Colonic mucosa (tissue), 4 donors: ENCODE measurements at regions not wholly inside any gene's neighbourhood (a gene's known extent, or its start where the extent isn't known, plus 50 kb on each side); places are given as distances from the start of the nearest gene placed in this dataset.
"Not testable (repeated sequence)": the region's sequence is repeated elsewhere in the genome, so short reads cannot be mapped to it uniquely, and the experiment has no call there.

Source experiments
- DNase-seq: peaks from one replicate; pipeline ENCODE4 v3.0.0-alpha.2; 2020
- H3K27ac ChIP-seq: fragments of 200-600 bp; one replicate; pipeline ENCODE4 v1.8.0; 2021
- H3K27me3 ChIP-seq: fragments of 200-600 bp; one replicate; pipeline ENCODE4 v1.8.0; 2021
- H3K36me3 ChIP-seq: fragments of 200-600 bp; one replicate; pipeline ENCODE4 v1.8.0; 2021
- H3K4me1 ChIP-seq: fragments of 200-600 bp; one replicate; pipeline ENCODE4 v1.8.0; 2021; ENCODE audit warnings: mild to moderate bottlenecking
- H3K4me3 ChIP-seq: fragments of 200-600 bp; one replicate; pipeline ENCODE4 v1.8.0; 2021
- H3K9ac ChIP-seq, 2 donors: one replicate each; pipeline ENCODE4 v1.7.0; 2013; ENCODE audit warnings: control low read depth in 2 of 2, low read depth in 2 of 2, low read length in 2 of 2
- H3K9me3 ChIP-seq: fragments of 200-600 bp; one replicate; pipeline ENCODE4 v1.8.0; 2021
- intact Hi-C: fragments of 100-400 bp; cut with DNase I; formaldehyde crosslinking; loops from one replicate; pipeline ENCODE4 v1.14.1; 2022
- TF ChIP-seq, protein P1 (sequence below): fragments of 200-600 bp; IDR thresholded peaks from one replicate; pipeline ENCODE4 v1.8.0; 2022; ENCODE audit warnings: antibody characterized with exemption, mild to moderate bottlenecking
- donor health status: healthy.
- donor health status: DM: no; HTN: no; CAD: no.
- donor health status: DM: no; HTN: no; CAD: no.

DNA sequence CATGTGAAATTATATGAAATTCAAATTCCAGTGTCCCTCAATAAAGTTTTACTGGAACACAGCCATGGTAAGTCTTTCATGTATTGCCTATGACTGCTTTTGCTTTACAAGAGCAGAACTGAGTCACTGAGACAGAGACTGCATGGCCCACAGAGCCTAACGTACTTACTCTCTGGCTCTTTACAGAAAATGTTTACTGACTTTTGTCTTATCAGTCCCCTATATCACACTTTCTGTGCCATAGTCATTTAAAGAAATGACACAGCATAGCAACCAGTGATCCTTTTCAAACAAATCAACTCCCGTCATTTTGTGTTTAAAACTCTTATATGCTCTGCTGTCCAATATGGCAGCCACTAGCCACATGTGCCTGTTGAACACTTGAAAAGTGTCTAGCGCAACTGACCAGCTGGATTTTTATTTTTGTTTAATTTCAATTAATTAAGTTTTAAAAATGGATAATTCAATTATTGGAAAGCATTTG is 129.7 kb upstream of the CDIN1 start:
- Histone ChIP-seq H3K27me3 (no peaks in the 10 kb centered on the region), H3K9me3 (no peaks in the 10 kb centered on the region), H3K36me3 (no peaks in the 10 kb centered on the region), H3K4me3 (no peak overlapping the region), H3K4me1 (no peaks in the 10 kb centered on the region), H3K27ac (no peak overlapping the region), H3K9ac (no peak overlapping the region)
- no peak for DNase-seq
- intact Hi-C loops, result no loop called here
- TF ChIP-seq, protein P1, sequence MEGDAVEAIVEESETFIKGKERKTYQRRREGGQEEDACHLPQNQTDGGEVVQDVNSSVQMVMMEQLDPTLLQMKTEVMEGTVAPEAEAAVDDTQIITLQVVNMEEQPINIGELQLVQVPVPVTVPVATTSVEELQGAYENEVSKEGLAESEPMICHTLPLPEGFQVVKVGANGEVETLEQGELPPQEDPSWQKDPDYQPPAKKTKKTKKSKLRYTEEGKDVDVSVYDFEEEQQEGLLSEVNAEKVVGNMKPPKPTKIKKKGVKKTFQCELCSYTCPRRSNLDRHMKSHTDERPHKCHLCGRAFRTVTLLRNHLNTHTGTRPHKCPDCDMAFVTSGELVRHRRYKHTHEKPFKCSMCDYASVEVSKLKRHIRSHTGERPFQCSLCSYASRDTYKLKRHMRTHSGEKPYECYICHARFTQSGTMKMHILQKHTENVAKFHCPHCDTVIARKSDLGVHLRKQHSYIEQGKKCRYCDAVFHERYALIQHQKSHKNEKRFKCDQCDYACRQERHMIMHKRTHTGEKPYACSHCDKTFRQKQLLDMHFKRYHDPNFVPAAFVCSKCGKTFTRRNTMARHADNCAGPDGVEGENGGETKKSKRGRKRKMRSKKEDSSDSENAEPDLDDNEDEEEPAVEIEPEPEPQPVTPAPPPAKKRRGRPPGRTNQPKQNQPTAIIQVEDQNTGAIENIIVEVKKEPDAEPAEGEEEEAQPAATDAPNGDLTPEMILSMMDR, result no peak

DNA sequence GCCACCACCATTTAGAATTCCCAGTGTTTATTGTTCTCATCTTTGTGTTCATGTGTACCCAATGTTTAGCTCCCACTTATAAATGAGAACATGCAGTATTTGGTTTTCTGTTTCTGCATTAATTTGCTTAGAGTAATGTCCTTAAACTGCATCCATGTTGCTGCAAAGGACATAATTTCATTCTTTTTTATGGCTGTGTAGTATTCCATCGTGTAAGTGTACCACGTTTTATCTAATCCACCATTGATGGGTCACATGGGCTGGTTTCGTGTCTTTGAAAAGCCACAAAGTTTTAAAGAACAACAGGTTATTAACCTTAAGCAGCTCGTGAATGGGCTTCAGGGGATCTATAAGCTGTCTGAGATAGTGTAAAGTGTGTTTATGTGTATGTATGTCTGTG is 125.2 kb upstream of the CDIN1 start:
- H3K9ac ChIP-seq, intact Hi-C loops, H3K4me1 ChIP-seq, DNase-seq, H3K36me3 ChIP-seq, H3K4me3 ChIP-seq, H3K9me3 ChIP-seq, H3K27me3 ChIP-seq, H3K27ac ChIP-seq: not testable (repeated sequence)

DNA sequence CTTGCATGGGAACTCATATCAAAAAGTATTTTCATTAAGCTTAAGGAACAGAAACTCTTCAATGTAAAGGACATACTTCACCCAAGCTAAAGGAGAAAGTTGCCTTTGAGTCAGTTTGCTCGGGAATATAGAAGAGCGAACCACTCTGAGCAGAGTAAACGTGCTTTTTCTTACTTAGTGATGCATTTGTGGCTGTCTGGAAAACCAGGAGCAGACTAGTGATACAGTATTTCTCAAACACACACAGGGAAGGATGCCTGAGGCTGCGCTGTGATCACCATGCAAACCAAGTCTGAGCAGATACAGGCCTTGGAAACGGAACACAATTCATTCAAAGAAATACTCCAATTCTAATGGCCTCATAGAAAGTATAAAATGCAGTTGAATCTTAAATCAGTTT is 121.0 kb upstream of the CDIN1 start:
- DNase-seq, result no peak
- Histone ChIP-seq H3K4me3 (no peak overlapping the region), H3K36me3 (no peaks in the 10 kb centered on the region), H3K27ac (no peak overlapping the region), H3K9me3 (no peaks in the 10 kb centered on the region), H3K9ac (no peak overlapping the region), H3K4me1 (no peaks in the 10 kb centered on the region), H3K27me3 (no peaks in the 10 kb centered on the region)
- TF ChIP-seq, protein P1, result no peak
- intact Hi-C loops, result no loop called here

DNA sequence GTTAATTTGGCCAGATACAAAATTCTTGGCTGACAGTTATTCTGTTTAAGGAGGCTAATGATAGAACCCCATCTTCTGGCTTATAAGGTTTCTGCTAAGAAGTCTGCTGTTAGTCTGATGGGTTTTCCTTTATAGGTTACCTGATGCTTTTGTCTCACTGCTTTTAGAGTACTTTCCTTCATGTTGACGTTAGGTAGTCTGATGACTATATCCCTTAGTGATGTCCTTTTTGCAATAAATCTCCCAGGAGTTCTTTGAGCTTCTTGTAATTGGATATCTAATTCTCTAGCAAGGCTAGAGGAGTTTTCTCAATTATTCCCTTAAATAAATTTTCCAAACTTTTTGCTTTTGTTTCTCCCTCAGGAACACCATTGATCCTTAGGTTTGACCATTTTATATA is 114.1 kb upstream of the CDIN1 start:
- H3K27me3 ChIP-seq, result no peaks in the 10 kb centered on the region
- TF ChIP-seq, protein P1, result no peak
- intact Hi-C loops, result no loop called here
- no peak overlapping the region for H3K27ac ChIP-seq
- no peak overlapping the region for H3K9ac ChIP-seq
- no peaks in the 10 kb centered on the region for H3K9me3 ChIP-seq
- H3K4me3 ChIP-seq, result no peak overlapping the region
- no peaks in the 10 kb centered on the region for H3K36me3 ChIP-seq
- DNase-seq, result no peak
- H3K4me1 ChIP-seq, result no peaks in the 10 kb centered on the region

DNA sequence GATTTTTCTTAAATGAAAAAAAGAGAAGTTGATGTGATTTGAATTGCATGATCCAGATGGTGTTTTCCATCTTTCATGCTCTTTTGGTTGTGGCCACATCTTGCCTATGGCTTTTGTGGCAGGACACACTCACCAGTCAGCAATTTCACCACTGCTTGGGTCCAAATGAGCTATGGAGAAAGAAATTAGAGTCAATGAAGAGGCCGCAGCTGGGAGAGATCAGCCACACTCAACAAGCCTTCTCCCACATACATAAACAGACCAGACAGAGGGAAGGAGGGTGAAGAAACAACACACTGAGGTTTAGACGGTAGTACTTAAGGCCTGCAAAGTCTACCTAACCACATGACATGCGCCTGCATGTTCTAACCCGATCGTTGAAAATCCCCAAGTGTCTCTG is 110.7 kb upstream of the CDIN1 start:
- peak; percentile 23 for DNase-seq
- intact Hi-C loops, result no loop called here
- no peaks in the 10 kb centered on the region for H3K4me1 ChIP-seq
- no peaks in the 10 kb centered on the region for H3K9me3 ChIP-seq
- no peaks in the 10 kb centered on the region for H3K36me3 ChIP-seq
- TF ChIP-seq, protein P1, result no peak
- H3K27me3 ChIP-seq, result no peaks in the 10 kb centered on the region
- H3K27ac ChIP-seq, result no peak overlapping the region
- no peak overlapping the region for H3K4me3 ChIP-seq
- H3K9ac ChIP-seq, result no peak overlapping the region

DNA sequence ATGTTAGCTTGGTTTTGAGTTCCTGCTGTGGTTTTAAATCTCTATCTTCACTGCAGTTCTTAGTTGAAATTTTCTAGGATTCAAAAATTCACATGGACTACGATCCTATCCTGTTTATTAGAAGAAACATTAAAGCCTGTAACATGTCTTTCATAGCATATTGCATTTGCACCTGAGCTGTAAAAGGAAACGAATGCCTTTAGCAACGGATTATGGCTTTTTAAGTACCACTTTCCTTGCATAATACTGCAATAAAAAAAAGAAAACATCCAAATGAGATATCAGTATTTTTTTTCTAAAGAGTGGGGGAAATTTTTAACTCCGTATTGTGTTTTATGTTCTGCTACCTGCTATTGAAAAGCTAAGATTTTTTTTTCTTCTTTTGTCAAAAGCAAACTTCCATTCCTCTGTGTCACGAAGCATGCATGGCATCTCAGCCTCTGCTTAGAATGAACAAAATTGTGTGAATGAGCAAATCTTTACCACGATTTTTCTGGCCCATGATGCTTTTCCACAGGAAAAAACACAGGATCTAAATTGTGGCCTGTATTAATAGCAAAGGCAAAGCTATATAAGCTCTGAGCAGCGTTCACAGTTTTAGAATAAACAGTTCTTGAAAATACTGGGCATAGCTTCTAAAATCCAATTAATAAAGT is 110.0 kb upstream of the CDIN1 start:
- no peaks in the 10 kb centered on the region for H3K27me3 ChIP-seq
- TF ChIP-seq, protein P1, result no peak
- intact Hi-C loops, result no loop called here
- H3K4me3 ChIP-seq, result no peak overlapping the region
- H3K9me3 ChIP-seq, result no peaks in the 10 kb centered on the region
- no peaks in the 10 kb centered on the region for H3K36me3 ChIP-seq
- no peak for DNase-seq
- H3K9ac ChIP-seq, result no peak overlapping the region
- H3K4me1 ChIP-seq, result no peaks in the 10 kb centered on the region
- no peak overlapping the region for H3K27ac ChIP-seq
